GM19238 (cell line): ENCODE measurements at regions not wholly inside any gene's neighbourhood (a gene's known extent, or its start where the extent isn't known, plus 50 kb on each side); places are given as distances from the start of the nearest gene placed in this dataset.
"Not testable (repeated sequence)": the region's sequence is repeated elsewhere in the genome, so short reads cannot be mapped to it uniquely, and the experiment has no call there.

Experiments used
- DNase-seq: peaks from one replicate; pipeline ENCODE4 v3.0.0; 2011; ENCODE audit warnings: low spot score; ENCODE audit not compliant: insufficient read length

DNA sequence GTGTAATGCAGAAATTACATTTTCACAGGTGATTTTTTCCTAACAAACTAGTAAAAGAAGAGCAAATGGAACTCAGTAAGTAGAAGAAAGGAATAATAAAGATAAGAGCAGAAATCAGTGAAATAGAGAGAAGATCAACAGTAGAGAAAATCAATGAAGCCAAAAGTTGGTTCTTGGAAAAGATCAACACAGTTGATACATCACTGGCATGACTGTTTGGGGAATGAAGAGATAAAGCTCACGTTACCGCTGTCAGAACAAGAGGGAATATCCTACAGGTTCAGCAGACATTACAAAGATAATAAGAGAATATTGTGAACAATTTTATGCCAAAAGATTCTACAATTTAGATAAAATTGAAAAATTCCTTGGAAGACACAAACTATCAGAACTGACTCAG, 146.4 kb downstream of the ACTR3B start:
- no peak for DNase-seq

DNA sequence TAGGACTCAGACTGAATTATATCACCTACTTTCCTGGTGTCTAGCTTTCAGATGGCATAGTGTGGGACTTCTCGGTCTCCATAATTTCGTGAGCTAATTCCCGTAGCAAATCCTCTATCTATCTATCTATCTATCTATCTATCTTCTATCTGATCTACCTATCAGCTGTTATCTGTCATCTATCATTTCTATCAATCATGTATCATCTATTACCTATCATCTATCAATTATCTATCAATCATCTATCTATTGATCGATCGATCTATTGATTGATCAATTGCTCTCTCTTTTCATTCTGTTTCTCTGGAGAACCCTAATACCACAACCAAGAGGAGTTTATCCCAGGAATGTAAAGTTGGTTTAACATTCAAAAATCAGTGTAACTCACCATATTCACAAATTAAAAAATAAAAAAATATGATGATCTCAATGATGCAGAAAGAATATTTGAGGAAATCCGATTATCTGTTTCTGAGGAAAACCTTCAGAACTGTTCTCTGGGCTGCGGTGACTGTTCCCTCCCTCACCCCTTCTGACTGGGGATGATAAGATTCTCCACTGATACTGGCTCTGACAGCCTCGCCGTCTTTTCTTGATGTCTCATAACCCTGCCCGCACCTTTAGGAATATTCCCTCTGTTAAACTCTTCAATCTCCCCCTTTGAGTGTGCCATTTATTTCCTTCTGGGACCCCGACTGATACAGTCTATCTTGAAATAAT, 147.7 kb downstream of the ACTR3B start:
- no peak for DNase-seq

DNA sequence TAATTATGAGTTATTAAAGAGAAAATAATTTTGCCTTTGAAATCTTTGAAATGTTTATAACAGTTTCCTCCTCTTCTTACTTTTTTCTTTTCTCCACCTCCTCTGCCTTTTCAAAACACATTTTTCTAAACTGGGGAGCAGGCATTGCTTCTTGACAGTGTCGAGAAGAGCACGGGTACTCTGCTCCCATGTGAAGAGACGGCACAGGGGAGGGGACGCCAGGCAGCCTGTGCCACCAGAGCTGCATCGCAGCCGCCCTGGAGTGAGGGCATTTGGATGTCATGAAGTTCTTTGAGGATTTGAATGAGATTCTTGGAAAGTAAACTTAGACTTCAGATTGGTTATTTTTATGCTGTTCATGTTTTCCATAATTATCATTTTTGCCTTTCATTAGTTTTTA, 149.7 kb downstream of the ACTR3B start:
- DNase-seq = no peak

DNA sequence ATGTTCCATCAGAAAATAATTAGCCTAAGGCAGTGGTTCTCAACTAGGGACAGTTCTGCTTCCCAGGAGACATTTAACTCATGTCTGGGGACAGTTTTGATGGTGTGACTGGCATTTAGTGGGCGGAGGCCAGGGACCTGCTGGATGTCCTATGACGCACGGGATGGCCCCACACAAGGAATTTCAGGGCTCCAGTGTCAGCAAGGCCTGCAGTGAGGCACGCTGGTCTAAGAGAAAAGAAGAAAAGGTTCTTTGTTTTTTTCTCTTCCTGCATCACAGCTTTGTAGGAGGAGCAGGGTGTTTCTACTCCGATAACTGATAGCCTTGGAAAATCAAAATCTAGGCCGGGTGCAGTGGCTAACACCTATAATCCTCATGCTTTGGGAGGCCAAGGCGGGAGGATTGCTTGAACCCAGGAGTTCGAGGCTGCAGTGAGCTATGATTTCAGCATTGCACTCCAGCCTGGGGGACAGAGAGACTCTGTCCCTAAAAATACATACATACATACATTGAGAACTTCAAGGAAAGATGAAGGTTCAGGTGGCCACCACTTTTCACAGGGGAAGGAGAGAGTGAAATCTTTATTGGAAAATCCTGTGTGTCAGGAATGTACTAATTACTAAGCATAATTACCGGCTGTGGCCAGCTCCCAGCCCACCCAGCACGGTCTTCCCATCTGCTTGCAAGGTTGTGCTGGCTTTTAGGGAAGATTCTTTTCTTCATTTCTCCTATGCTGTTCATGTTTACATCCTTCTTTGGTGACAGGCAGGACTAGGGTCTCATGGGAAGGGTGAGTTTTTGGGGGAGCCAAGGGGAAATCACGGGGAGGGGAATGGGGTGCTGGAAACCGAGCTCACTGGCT, 150.4 kb downstream of the ACTR3B start:
- no peak for DNase-seq

DNA sequence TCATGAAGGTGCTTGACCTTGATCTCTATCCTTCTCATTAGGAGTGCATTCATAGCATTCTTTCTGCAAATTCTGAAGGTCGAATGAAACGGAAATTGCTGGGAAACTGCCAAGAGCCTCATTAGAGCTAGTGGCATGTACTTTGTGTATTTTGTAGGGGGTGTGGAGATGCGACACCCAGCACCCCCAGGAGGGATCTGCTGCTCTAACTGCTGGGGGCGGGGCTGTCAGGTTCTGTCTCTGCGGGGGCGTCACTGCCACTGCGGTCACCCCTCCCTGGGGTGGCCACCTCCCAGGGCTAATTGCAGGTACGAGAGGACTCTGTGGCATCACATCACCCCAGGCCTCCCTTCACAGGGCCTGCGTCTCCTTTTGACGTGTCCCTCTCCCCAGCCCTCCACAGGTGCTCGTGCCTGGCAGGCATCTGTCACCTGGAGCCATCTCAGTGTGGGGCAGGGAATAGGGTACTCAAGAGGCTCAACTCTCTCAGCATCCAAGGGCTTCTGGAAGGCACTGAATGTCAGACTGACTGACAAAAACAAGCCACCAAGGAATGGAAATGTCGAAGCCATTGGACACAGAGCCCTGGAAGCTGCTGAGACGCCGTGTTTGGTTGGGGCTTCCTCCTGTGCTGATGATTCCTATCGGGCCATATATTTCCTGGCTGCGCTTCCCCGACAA, 151.1 kb downstream of the ACTR3B start:
- no peak for DNase-seq

DNA sequence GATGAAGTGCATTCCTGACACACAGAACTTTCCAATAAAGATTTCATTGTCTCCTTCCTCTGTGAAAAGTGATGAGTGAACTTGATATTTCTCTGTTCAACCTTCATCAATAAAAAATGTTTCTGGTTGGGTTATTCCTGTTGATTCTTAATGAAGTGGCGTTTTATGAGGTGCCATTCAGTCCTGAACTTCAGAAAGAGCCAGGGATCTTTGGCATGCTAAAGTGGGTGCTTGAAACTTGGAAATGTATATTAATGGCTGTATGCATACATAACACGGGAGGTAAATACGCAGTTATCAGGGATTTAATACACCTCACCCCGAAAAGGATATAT, 151.6 kb downstream of the ACTR3B start:
- no peak for DNase-seq

DNA sequence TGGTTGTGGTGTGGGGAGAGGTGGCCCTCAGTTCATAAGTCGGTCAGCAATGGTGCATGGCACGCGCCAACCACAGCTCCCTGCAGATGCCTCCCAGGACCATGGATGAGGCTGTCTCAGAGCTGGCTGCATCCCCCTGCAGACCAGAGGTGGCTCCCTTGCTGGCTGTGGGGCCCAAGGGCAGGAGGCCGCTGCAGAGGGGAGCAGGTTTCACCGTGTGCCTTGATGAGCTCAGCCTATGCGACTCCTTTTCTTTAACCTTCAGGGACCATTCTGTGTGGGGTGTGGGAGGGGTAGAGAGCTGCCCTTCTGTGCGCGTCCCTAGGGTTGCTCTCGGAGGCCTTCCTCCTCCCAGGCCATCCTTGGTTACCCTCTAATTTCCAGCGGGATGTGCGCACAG, 152.4 kb downstream of the ACTR3B start:
- no peak for DNase-seq

DNA sequence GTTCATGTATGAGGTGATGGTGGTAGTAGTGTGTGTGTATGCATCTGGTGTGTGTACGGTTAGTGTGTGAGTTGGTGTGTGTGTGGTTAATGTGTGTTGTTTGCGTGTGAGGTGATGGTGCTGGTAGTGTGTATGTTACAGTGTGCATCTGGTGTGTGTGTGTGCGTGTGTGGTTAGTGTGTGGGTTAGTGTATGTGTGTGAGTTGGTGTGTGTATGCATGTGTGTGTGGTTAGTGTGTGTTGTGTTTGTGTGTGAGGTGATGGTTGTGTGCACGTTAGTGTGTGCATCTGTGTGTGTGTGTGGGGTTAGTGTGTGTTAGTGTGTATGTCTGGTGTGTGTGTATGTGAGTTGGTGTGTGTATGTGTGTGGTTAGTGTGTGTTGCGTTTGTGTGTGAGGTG, 153.0 kb downstream of the ACTR3B start:
- DNase-seq = no peak

DNA sequence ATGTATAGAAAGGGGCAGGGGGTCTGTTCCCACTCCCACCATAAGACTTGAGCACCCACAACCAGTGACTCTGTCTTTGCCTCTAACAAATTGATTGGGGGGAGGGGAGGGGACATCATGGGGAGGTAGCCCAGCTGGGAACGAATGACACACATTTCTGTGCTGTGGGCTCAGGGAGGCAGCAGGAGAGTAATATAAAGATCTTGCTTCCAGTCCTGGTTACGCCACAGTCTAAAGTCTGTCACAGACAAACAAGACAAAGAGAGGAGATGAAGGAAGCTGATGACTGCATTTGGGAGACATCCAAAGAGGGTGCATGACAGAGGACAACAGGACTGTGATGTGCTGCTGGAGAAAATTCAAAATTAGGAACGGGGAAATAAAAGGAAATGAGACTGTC, 153.9 kb downstream of the ACTR3B start:
- DNase-seq = no peak

DNA sequence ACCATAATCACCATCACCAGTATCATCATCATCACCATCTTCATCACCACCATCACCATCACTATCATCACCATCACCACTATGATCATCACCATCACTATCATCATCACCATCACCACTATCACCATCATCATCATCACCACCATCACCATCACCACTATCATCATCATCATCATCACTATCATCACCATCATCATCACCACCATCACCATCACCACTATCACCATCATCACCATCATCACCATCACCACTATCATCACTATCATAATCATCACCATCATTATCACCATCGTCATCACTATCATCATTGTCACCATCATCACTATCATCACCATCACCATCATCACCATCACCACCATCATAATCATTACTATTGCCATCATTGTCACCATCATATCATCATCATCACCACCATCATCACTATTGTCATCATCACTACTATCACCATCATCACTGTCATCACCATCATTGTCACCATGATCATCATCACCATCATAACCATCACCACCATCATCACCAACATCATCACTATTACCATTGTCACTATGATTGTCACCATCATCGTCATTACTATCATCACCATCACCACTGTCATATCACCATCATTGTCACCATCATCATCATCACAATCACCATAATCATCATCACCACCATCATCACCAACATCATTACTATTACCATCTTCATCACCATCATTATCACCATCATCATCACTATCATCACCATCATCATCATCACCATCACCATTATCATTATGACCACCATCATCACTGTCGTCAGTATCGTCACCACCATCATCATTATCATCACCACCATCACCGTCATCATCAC, 154.7 kb downstream of the ACTR3B start:
- no peak for DNase-seq

DNA sequence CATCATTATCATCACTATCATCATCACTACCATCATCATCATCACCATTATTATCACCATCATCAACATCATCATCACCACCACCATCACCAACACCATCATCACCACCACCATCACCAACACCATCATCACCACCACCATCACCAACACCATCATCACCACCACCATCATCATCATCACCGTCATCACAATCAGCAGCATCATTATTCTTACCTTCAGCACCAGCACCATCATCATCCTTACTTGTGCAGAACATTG, 155.2 kb downstream of the ACTR3B start:
- not testable (repeated sequence) for DNase-seq

DNA sequence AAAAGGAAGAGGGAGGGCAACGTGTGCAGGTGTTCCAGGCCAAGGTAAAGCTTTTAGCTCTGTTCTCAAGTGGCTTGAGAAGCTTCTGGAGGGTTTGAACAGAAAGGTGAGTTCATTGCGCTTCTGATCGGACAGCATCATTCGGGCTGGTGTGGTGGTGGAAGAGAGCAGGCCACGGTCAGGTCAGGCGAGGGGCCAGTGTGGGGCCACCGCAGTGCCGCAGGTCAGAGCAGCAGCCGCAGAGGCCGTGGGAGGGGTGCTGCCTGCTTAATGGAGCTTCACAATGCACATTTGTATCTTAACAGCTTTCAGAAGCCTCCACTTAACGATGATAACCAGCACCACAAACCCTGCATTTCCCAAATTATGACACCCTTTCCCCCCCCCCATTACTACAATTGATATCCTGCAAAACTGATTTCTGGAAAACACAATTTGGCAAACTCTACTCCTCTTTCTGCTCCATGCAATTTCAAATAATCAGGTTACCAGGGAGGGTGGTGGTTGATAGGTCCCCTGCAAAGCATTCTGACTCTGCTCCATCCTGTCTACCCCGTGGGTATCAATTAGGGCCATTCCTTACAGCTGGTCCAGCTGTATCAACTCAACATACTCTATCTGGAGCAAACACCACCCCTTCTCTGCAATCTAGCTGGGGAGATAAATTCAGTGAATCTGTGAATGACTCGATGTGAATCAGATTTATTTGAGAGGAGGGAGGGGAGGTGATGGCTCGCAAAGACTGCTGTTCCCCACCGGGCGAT, 162.9 kb downstream of the ACTR3B start:
- no peak for DNase-seq

DNA sequence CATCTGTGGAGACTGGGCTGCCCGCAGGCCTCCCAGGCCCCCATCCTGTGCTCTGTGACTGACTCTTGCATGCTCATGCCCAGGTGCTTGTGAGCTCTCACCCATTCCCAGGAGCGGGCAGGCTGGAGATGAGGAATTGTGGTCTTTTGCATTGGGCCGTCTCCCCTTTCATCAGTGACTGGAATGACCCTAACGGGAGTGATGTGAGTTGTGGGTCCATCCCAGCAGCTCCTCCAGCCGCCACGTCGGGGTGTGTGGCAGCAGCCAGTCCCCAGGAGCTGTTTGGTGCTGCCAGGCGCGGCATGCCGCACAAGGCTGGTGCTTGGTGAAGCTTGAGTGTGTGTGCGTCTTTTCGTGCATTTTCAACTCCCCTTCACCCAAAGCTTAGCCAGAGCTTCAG, 164.2 kb downstream of the ACTR3B start:
- DNase-seq = no peak

DNA sequence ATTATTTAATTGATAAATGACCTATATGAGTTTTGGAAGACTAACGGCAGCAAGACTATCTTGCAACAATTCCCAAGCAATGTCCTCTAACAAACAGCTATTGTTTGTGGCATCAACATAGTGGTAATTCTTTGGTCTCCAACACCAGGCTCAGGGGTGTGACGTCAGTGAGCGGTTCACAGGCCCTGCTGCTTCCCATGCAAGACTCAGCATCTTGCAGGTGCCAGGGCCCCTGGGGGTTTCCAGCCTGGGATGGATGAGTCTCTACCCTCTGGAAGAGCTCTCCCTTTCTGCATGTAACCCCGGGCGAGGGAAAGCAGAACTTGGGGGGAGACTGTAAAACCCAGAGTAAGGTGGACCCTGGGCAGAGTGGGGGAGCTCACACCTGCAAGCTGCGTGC, 164.7 kb downstream of the ACTR3B start:
- DNase-seq = no peak

DNA sequence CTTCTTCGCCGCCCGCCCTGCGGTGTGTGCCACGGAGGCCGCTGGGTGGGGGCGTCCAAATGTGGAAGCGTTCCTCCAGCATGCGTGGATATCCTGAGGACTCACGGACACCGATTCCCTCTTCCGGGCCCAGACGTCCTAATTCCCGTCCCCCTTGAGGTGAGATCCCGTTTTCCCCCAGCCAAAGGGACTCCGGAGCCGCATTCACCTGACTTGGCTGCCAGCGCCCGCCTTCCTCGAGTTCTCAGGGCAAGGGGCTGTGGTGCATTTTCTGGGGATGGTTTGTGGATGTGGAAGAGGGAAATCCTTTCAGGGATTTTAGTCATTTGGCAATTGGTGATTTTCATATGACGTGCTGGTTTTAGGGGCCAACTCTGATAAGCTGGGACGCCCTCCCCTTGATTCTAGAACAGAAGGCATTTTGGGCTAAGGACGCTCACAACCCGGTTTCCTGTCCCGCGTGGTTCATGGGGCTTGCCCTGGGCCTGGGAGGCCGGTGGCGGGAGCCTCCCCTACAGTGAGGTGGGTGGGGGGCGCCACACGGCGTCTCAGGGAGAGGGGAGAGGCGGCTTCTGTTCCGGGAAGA, 165.4 kb downstream of the ACTR3B start:
- no peak for DNase-seq

DNA sequence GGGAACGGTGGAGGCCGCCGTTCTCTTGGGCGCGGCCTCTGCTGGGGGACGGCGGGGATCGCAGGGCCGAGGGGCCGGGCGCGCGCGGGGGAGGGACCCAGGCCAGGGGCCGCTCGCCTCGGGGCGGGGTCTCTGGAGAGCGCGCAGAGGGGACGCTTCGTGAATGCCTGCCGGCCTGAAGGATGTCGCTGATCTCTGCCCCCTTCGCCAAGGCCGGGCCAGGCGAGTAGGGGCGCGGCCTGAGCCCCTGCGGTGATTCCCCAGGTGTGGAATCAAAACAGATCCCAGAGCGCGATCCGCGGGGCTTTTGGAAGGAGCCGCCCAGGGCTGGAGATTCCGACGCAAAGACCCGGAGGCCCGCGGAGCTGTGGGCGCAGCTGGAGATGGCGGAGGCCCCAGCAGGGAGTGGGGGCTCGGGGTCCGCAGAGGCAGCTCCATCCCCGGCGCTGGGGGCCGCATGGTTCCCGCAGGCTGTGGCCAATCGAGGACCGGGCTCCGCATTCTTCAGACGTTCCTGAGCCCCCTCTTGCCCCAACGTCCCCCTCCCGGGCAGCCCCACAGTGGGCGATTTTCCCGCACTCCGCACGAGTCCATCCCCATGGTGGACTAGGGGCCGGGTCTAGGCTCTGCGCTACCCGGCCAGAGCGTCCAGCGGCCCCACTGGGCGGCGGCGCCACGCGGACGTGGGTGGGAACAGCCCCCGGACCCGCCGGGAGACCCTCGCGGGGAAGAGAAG, 166.0 kb downstream of the ACTR3B start:
- no peak for DNase-seq

DNA sequence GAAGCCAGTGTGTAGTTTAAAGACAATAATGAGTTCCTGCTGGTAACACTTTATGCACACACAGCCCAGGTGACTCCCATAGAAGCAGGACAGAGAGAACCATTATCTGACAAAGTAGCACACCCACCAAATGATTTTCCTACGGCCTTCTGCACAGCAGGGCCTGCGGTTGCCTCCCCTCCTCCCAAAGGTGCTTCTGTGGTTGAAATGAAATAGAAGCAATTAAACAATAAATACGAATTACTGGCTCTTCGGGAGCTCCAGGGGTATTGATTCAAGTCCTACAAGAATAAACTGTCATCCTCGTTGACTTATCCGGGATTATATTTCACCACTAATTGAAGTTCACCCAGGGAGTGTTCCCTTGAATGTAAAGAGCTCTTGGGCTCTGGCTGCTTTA, 172.1 kb downstream of the ACTR3B start:
- DNase-seq = no peak

DNA sequence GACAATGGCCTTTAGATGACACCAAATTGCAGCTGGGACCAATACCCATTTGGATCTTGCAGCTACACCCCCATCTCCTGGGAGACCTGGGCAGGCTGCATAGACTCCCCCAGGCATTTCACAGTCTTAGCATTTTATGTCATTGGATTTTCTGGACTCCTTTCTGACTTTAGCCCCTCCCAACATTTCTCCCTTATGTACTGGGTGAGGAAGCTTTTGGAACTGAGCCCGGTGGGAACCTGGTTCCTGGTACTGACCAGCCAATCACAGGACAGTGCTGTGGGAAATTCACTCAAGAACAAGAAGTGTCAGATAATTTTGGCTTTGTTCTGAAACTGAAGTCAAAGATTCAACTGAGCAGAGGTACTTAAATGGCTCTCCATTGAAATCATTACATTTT, 177.7 kb downstream of the ACTR3B start:
- no peak for DNase-seq

DNA sequence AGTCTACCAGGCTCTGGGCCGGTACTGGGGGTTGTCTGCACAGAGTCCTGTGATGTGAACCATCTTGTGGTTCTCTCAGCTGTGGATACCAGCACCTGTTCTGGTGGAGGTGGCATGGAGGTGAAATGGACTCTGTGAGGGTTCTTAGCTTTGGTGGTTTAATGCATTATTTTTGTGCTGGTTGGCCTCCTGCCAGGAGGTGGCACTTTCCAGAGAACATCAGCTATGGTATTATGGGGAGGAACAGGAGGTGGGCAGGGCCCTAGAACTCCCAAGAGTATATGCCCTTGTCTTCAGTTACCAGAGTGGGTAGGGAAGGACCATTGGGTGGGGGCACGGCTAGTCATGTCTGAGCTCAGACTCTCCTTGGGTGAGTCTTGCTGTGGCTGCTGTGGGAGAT, 187.1 kb downstream of the ACTR3B start:
- not testable (repeated sequence) for DNase-seq

DNA sequence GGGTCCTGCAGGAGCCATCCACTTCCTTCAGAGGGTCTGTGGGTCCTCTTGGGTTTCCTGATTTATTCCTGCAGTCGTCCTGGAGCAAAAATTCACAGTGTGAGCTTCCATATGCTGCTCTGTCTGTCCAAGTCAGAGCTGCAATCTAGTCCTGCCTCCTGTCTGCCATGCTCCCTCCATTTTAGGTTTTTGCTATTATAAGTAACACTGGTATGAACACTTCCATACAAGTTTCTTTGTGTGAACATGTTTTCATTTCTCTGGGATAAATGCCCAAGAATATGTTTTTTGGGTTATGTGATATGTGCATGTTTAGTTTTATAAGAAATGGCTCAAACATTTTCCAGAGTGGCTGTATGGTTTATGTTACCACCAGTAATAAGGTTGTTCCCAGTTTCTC, 188.1 kb downstream of the ACTR3B start:
- DNase-seq = no peak
